ENCODE measurements at regions not wholly inside any gene's neighbourhood (a gene's known extent, or its start where the extent isn't known, plus 50 kb on each side); places are given as distances from the start of the nearest gene placed in this dataset.

- TF ChIP-seq JUNB (CRISPR knock-in tag; IDR thresholded peaks at IDR 0.05; ENCODE audit: borderline replicate concordance) (no peak), ATF3 (CRISPR knock-in tag; IDR thresholded peaks at IDR 0.05) (no peak), POLR2A (IDR thresholded peaks at IDR 0.05; ENCODE audit: insufficient read depth in 1 of 2, low read depth in 2 of 2, low read length in 2 of 2) (no peak)
These were observed 114.4 kb upstream of the ZNF507 start for GRCh38 chr19:32231020-32231419.

Measured in HepG2 (cell line).